MM.1S (cell line): ENCODE measurements at regions not wholly inside any gene's neighbourhood (a gene's known extent, or its start where the extent isn't known, plus 50 kb on each side); places are given as distances from the start of the nearest gene placed in this dataset.

Experiments
- DNase-seq: peaks from one replicate; pipeline ENCODE4 v3.0.0-alpha.2; 2015
- H2AFZ ChIP-seq: fragments of 300-600 bp; sonication (generic); 2 replicates; pipeline ENCODE4 v1.6.0; 2016; ENCODE audit warnings: antibody characterized with exemption, low read length
- H3F3A ChIP-seq: fragments of 300-600 bp; sonication (generic); 2 replicates; pipeline ENCODE4 v1.6.1; 2016; ENCODE audit warnings: mild to moderate bottlenecking, antibody characterized with exemption, low read length, moderate library complexity, mixed read lengths; ENCODE audit not compliant: insufficient read depth
- H3K27ac ChIP-seq: fragments of 300-600 bp; sonication (generic); 2 replicates; pipeline ENCODE4 v1.5.1; 2016; ENCODE audit warnings: mild to moderate bottlenecking, low read length
- H3K27me3 ChIP-seq: fragments of 300-600 bp; sonication (generic); replicated peaks from 2 replicates; pipeline ENCODE4 v1.6.0; 2016; ENCODE audit warnings: low read length; ENCODE audit not compliant: insufficient read depth
- H3K36me3 ChIP-seq: fragments of 300-600 bp; sonication (generic); replicated peaks from 2 replicates; pipeline ENCODE4 v1.6.1; 2016; ENCODE audit warnings: mild to moderate bottlenecking, low read length, mixed read lengths; ENCODE audit not compliant: insufficient read depth
- H3K4me1 ChIP-seq: fragments of 300-600 bp; sonication (generic); 2 replicates; pipeline ENCODE4 v1.6.1; 2016; ENCODE audit warnings: low read length, mixed read lengths
- H3K4me2 ChIP-seq: fragments of 300-600 bp; sonication (generic); 2 replicates; pipeline ENCODE4 v1.6.0; 2016; ENCODE audit warnings: low read depth, low read length
- H3K4me3 ChIP-seq: fragments of 300-600 bp; sonication (generic); 2 replicates; pipeline ENCODE4 v1.5.1; 2016; ENCODE audit warnings: low read length, mixed read lengths
- H3K79me2 ChIP-seq: fragments of 300-600 bp; sonication (generic); 2 replicates; pipeline ENCODE4 v1.6.1; 2016; ENCODE audit warnings: mixed run types, low read length, mixed read lengths
- H3K9ac ChIP-seq: fragments of 300-600 bp; sonication (generic); 2 replicates; pipeline ENCODE4 v1.6.1; 2016; ENCODE audit warnings: low read length, mixed read lengths
- H3K9me2 ChIP-seq: fragments of 300-600 bp; sonication (generic); replicated peaks from 2 replicates; pipeline ENCODE4 v1.6.1; 2016; ENCODE audit warnings: mild to moderate bottlenecking, low read length, mixed read lengths; ENCODE audit not compliant: insufficient read depth
- H3K9me3 ChIP-seq: fragments of 300-600 bp; sonication (generic); replicated peaks from 2 replicates; pipeline ENCODE4 v1.6.1; 2016; ENCODE audit warnings: mild to moderate bottlenecking, low read length, mixed read lengths; ENCODE audit not compliant: insufficient read depth
- H4K20me1 ChIP-seq: fragments of 300-600 bp; sonication (generic); 2 replicates; pipeline ENCODE4 v1.6.1; 2016; ENCODE audit warnings: mild to moderate bottlenecking, low read length, moderate library complexity, mixed read lengths; ENCODE audit not compliant: insufficient read depth
- CTCF ChIP-seq: fragments of 300-600 bp; sonication (generic); IDR thresholded peaks from 2 replicates; pipeline ENCODE4 v1.5.1; 2016; ENCODE audit warnings: antibody characterized with exemption, low read length, mixed read lengths
- EZH2 ChIP-seq: fragments of 300-600 bp; sonication (generic); optimal IDR thresholded peaks from 2 replicates; pipeline ENCODE3; 2017; ENCODE audit warnings: low read depth, mild to moderate bottlenecking, antibody characterized with exemption, low read length, mixed read lengths
- EZH2phosphoT487 ChIP-seq: fragments of 300-600 bp; sonication (generic); IDR thresholded peaks from 2 replicates; pipeline ENCODE4 v1.6.1; 2018; ENCODE audit warnings: antibody characterized with exemption, low read length

- Histone ChIP-seq H3K79me2 (no peaks in the 10 kb centered on the region), H4K20me1 (no peaks in the 10 kb centered on the region), H3K4me3 (no peak overlapping the region), H3K4me2 (no peak overlapping the region), H3K27me3 (no peaks in the 10 kb centered on the region), H3K36me3 (no peaks in the 10 kb centered on the region), H3K9ac (no peak overlapping the region), H3F3A (no peaks in the 10 kb centered on the region), H3K4me1 (no peaks in the 10 kb centered on the region), H3K9me3 (no peaks in the 10 kb centered on the region), H3K9me2 (no peaks in the 10 kb centered on the region), H2AFZ (no peak overlapping the region), H3K27ac (no peak overlapping the region)
- no peak for DNase-seq
- TF ChIP-seq EZH2phosphoT487 (no peak), EZH2 (no peak), CTCF (no peak)
Observed at GRCh38 chr12:30025317-30025716, 241.6 kb upstream of the TMTC1 start.

DNA sequence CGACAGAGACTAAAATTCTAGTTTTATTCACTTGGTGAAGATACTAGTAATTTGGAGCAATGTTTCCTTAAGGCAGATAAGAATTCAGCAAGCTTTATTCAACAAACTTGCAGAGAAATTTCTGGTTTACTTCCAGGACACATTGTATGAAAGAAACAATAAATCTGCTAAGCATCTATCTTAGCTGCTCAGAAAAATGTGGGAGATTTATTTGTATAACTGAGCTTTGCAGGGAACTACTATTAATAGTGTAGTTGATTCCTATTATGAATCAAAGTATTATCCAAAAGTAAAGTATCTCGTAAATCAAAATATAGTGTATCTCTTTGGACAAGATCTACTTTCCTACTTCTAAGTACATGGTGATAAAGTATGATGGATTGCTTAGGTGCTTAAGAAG is 239.4 kb upstream of the TMTC1 start:
- no peak for TF ChIP-seq EZH2phosphoT487
- no peak for TF ChIP-seq EZH2
- Histone ChIP-seq H3K4me2 (no peak overlapping the region), H3K27me3 (no peaks in the 10 kb centered on the region), H3F3A (no peaks in the 10 kb centered on the region), H3K9me2 (no peaks in the 10 kb centered on the region), H3K27ac (no peak overlapping the region), H3K79me2 (no peaks in the 10 kb centered on the region), H3K9me3 (no peaks in the 10 kb centered on the region), H4K20me1 (no peaks in the 10 kb centered on the region), H3K4me3 (no peak overlapping the region), H3K4me1 (no peaks in the 10 kb centered on the region), H3K36me3 (no peaks in the 10 kb centered on the region), H3K9ac (no peak overlapping the region), H2AFZ (no peak overlapping the region)
- no peak for DNase-seq

GRCh38 chr12:30021051-30021833 is 237.5 kb upstream of the TMTC1 start:
- Histone ChIP-seq H3K4me3 (no peak overlapping the region), H2AFZ (no peak overlapping the region), H4K20me1 (no peaks in the 10 kb centered on the region)

More at GRCh38 chr12:30021051-30021833, 237.5 kb upstream of the TMTC1 start:
- Histone ChIP-seq H3K4me1 (no peaks in the 10 kb centered on the region), H3K9ac (no peak overlapping the region), H3K9me3 (no peaks in the 10 kb centered on the region), H3K4me2 (no peak overlapping the region), H3K27me3 (no peaks in the 10 kb centered on the region), H3K79me2 (no peaks in the 10 kb centered on the region), H3F3A (no peaks in the 10 kb centered on the region), H3K9me2 (no peaks in the 10 kb centered on the region), H3K27ac (no peak overlapping the region), H3K36me3 (no peaks in the 10 kb centered on the region)
- no peak for TF ChIP-seq EZH2
- TF ChIP-seq CTCF = no peak
- no peak for TF ChIP-seq EZH2phosphoT487
- DNase-seq = no peak
